OCI-LY1 (cell line): ENCODE measurements at regions not wholly inside any gene's neighbourhood (a gene's known extent, or its start where the extent isn't known, plus 50 kb on each side); places are given as distances from the start of the nearest gene placed in this dataset.

Source experiments
- H2AFZ ChIP-seq: fragments of 200-600 bp; sonication (generic), shearing (Covaris generic); 2 replicates; pipeline ENCODE4 v1.6.0; 2014; ENCODE audit warnings: antibody characterized with exemption, mild to moderate bottlenecking, low read length
- H3F3A ChIP-seq: fragments of 200-600 bp; sonication (generic), shearing (Covaris generic); 2 replicates; pipeline ENCODE4 v1.6.0; 2014; ENCODE audit warnings: mild to moderate bottlenecking, antibody characterized with exemption, low read length, moderate library complexity; ENCODE audit not compliant: insufficient read depth
- H3K27ac ChIP-seq: fragments of 200-600 bp; sonication (generic); 2 replicates; pipeline ENCODE4 v1.5.1; 2014; ENCODE audit warnings: low read length, mixed run types, mild to moderate bottlenecking, low read depth; ENCODE audit not compliant: poor library complexity, severe bottlenecking
- H3K27me3 ChIP-seq: fragments of 200-600 bp; sonication (generic); 2 replicates; pipeline ENCODE4 v1.6.0; 2014; ENCODE audit warnings: antibody characterized with exemption, mild to moderate bottlenecking, low read length, moderate library complexity; ENCODE audit not compliant: insufficient read depth
- H3K36me3 ChIP-seq: fragments of 200-600 bp; sonication (generic); 2 replicates; pipeline ENCODE4 v1.6.1; 2014; ENCODE audit warnings: mild to moderate bottlenecking, antibody characterized with exemption, low read length, moderate library complexity, mixed read lengths; ENCODE audit not compliant: insufficient read depth
- H3K4me1 ChIP-seq: fragments of 200-600 bp; sonication (generic); 2 replicates; pipeline ENCODE4 v1.5.1; 2014; ENCODE audit warnings: mild to moderate bottlenecking, low read length, moderate library complexity; ENCODE audit not compliant: insufficient read depth, severe bottlenecking
- H3K4me2 ChIP-seq: fragments of 200-600 bp; sonication (generic), shearing (Covaris generic); 2 replicates; pipeline ENCODE4 v1.6.1; 2014; ENCODE audit warnings: low read length
- H3K4me3 ChIP-seq: fragments of 200-600 bp; sonication (generic); 2 replicates; pipeline ENCODE4 v1.5.1; 2014; ENCODE audit warnings: low read length, low read depth, mild to moderate bottlenecking, mixed read lengths; ENCODE audit not compliant: poor library complexity, severe bottlenecking
- H3K79me2 ChIP-seq: fragments of 200-600 bp; shearing (Covaris generic); 2 replicates; pipeline ENCODE4 v1.6.1; 2016; ENCODE audit warnings: mixed run types, low read length, mixed read lengths; ENCODE audit not compliant: insufficient read depth
- H3K9ac ChIP-seq: fragments of 200-600 bp; sonication (generic), shearing (Covaris generic); 2 replicates; pipeline ENCODE4 v1.6.1; 2014; ENCODE audit warnings: mild to moderate bottlenecking, low read length, mixed read lengths
- H3K9me2 ChIP-seq: fragments of 200-600 bp; sonication (generic), shearing (Covaris generic); 2 replicates; pipeline ENCODE4 v1.6.1; 2014; ENCODE audit warnings: low read depth, mild to moderate bottlenecking, low read length, mixed read lengths
- H3K9me3 ChIP-seq: fragments of 200-600 bp; shearing (Covaris generic); 2 replicates; pipeline ENCODE4 v1.6.1; 2014; ENCODE audit warnings: low read length, mixed read lengths
- H4K20me1 ChIP-seq: fragments of 200-600 bp; sonication (generic), shearing (Covaris generic); 2 replicates; pipeline ENCODE4 v1.6.0; 2016; ENCODE audit warnings: mild to moderate bottlenecking, low read length; ENCODE audit not compliant: insufficient read depth
- EZH2 ChIP-seq: fragments of 200-600 bp; sonication (generic), shearing (Covaris generic); IDR thresholded peaks from 2 replicates; pipeline ENCODE4 v1.8.0; 2017; ENCODE audit warnings: borderline replicate concordance, mixed run types, mild to moderate bottlenecking, antibody characterized with exemption, low read length, moderate library complexity, mixed read lengths
- TF ChIP-seq, protein P1 (sequence below): fragments of 200-600 bp; sonication (generic), shearing (Covaris generic); IDR thresholded peaks from 2 replicates; pipeline ENCODE4 v1.5.1; 2017; ENCODE audit warnings: mild to moderate bottlenecking, antibody characterized with exemption, low read length, moderate library complexity, mixed read lengths

DNA sequence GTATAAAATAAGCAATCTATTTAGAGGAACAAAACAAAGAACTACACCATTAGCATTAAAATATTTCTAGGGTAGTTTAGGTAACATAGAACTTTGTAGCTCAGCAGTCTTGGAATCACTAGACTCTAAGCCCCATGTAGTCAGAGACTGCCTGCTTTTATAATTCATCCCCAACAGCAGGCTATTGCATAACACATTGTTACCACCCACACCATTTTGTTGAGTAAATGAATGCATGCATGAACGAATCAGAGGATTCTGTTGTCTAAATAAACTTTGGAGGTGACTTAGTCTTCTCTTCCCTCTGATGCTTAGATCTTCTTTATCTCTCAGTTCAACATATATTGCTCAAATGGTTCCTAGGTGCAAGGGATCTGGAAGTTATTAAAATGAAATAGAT, 167.6 kb upstream of the TNP1 start:
- H3K27me3 ChIP-seq: peaks cover 3% of the 10 kb centered on the region; the same call in 1 of the 2 replicates
- no peak overlapping the region for H3K27ac ChIP-seq
- no peaks in the 10 kb centered on the region for H3K9me3 ChIP-seq
- H3F3A ChIP-seq: no peaks in the 10 kb centered on the region
- no peak overlapping the region for H3K9ac ChIP-seq
- no peaks in the 10 kb centered on the region for H3K9me2 ChIP-seq
- no peaks in the 10 kb centered on the region for H3K4me1 ChIP-seq
- TF ChIP-seq, protein P1, sequence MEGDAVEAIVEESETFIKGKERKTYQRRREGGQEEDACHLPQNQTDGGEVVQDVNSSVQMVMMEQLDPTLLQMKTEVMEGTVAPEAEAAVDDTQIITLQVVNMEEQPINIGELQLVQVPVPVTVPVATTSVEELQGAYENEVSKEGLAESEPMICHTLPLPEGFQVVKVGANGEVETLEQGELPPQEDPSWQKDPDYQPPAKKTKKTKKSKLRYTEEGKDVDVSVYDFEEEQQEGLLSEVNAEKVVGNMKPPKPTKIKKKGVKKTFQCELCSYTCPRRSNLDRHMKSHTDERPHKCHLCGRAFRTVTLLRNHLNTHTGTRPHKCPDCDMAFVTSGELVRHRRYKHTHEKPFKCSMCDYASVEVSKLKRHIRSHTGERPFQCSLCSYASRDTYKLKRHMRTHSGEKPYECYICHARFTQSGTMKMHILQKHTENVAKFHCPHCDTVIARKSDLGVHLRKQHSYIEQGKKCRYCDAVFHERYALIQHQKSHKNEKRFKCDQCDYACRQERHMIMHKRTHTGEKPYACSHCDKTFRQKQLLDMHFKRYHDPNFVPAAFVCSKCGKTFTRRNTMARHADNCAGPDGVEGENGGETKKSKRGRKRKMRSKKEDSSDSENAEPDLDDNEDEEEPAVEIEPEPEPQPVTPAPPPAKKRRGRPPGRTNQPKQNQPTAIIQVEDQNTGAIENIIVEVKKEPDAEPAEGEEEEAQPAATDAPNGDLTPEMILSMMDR: no peak
- no peak for TF ChIP-seq EZH2
- no peaks in the 10 kb centered on the region for H3K36me3 ChIP-seq
- H3K4me2 ChIP-seq: no peak overlapping the region
- H2AFZ ChIP-seq: no peak overlapping the region
- no peak overlapping the region for H3K4me3 ChIP-seq
- no peaks in the 10 kb centered on the region for H3K79me2 ChIP-seq
- no peaks in the 10 kb centered on the region for H4K20me1 ChIP-seq

DNA sequence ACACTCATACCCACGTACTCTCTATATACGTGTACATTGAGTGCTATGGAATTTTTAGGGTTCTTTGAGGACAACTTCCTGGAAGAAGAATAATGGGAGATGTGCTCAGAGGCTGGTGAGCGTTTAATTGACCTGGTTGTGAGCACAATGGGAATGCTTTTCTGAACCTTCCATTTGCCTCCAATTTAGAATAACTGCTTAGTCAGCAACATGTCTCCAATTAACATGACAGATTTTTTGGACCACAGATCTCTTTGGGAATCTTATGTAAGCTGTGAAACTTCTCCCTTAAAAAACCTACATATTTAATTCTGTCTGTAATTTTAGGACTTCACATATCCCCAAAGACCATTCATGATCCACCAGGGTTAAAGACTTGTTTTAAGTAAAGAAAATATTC, 166.7 kb upstream of the TNP1 start:
- H3K36me3 ChIP-seq: no peaks in the 10 kb centered on the region
- H3K27me3 ChIP-seq: peaks cover 3% of the 10 kb centered on the region; the same call in 1 of the 2 replicates
- no peak overlapping the region for H3K27ac ChIP-seq
- H3F3A ChIP-seq: no peaks in the 10 kb centered on the region
- no peaks in the 10 kb centered on the region for H4K20me1 ChIP-seq
- TF ChIP-seq EZH2: no peak
- TF ChIP-seq, protein P1: no peak
- no peaks in the 10 kb centered on the region for H3K4me1 ChIP-seq
- no peak overlapping the region for H3K4me3 ChIP-seq
- H3K9me3 ChIP-seq: no peaks in the 10 kb centered on the region
- H3K9me2 ChIP-seq: no peaks in the 10 kb centered on the region
- H3K79me2 ChIP-seq: no peaks in the 10 kb centered on the region
- no peak overlapping the region for H3K9ac ChIP-seq
- no peak overlapping the region for H2AFZ ChIP-seq
- no peak overlapping the region for H3K4me2 ChIP-seq

DNA sequence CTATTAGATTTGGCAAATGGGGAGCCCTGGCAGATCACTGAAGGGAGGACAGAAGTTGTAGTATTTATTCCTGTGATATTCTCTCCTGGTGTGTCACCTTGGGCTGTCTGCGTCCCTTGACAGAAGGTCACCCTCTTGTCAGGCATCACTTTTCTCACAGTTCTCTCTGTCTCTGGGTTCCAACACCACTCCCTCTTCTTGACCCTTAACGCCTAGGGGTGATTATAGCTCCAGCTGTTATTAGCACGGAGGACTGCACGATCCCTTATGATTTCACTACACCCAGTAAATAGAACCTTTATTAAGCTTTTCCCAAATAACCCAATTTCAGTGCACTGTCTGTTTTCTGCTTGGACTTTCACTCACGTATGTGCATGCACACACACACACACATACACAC, 166.3 kb upstream of the TNP1 start:
- Histone ChIP-seq H3K27ac (no peak overlapping the region), H4K20me1 (no peaks in the 10 kb centered on the region), H3K79me2 (no peaks in the 10 kb centered on the region), H3K9me2 (no peaks in the 10 kb centered on the region), H3K9me3 (no peaks in the 10 kb centered on the region), H3F3A (no peaks in the 10 kb centered on the region), H3K4me3 (no peak overlapping the region), H3K9ac (no peak overlapping the region), H3K4me2 (no peak overlapping the region), H3K27me3 (peaks cover 3% of the 10 kb centered on the region; the same call in 1 of the 2 replicates), H3K36me3 (no peaks in the 10 kb centered on the region), H2AFZ (no peak overlapping the region), H3K4me1 (no peaks in the 10 kb centered on the region)
- TF ChIP-seq, protein P1: no peak
- no peak for TF ChIP-seq EZH2
